Femur (tissue), 1 donor: ENCODE measurements at regions not wholly inside any gene's neighbourhood (a gene's known extent, or its start where the extent isn't known, plus 50 kb on each side); places are given as distances from the start of the nearest gene placed in this dataset.
"Not testable (repeated sequence)": the region's sequence is repeated elsewhere in the genome, so short reads cannot be mapped to it uniquely, and the experiment has no call there.

Experiments
- DNase-seq: peaks from one replicate; pipeline ENCODE4 v3.0.0-alpha.2; 2017

- DNase-seq, result no peak
Observed at GRCh38 chr6:14874975-14875480, 370.8 kb upstream of the JARID2 start.

GRCh38 chr6:14875481-14876063 is 370.3 kb upstream of the JARID2 start:
- DNase-seq, result no peak

GRCh38 chr6:14876778-14877613 is 368.9 kb upstream of the JARID2 start:
- DNase-seq, result peak; percentile 28

GRCh38 chr6:14877758-14878157 is 368.1 kb upstream of the JARID2 start:
- no peak for DNase-seq

- DNase-seq, result no peak
Observed at GRCh38 chr6:14880052-14880451, 365.8 kb upstream of the JARID2 start.

- DNase-seq, result no peak
Observed at GRCh38 chr6:14880677-14881076, 365.2 kb upstream of the JARID2 start.

GRCh38 chr6:14881398-14881797 is 364.5 kb upstream of the JARID2 start:
- DNase-seq, result no peak

- peak; percentile 42 for DNase-seq
Observed at GRCh38 chr6:14882394-14883026, 363.4 kb upstream of the JARID2 start.

- DNase-seq, result peak; percentile 35
Observed at GRCh38 chr6:14883921-14884320, 361.9 kb upstream of the JARID2 start.

- DNase-seq, result no peak
Observed at GRCh38 chr6:14885498-14885897, 360.4 kb upstream of the JARID2 start.

GRCh38 chr6:14887181-14887580 is 358.7 kb upstream of the JARID2 start:
- no peak for DNase-seq

GRCh38 chr6:14887986-14888574 is 357.8 kb upstream of the JARID2 start:
- DNase-seq, result no peak

GRCh38 chr6:14888575-14889000 is 357.3 kb upstream of the JARID2 start:
- DNase-seq, result no peak

- no peak for DNase-seq
Observed at GRCh38 chr6:14889188-14889587, 356.7 kb upstream of the JARID2 start.

GRCh38 chr6:14889611-14890593 is 356.0 kb upstream of the JARID2 start:
- DNase-seq, result no peak

- DNase-seq, result not testable (repeated sequence)
Observed at GRCh38 chr6:14891820-14892375, 354.0 kb upstream of the JARID2 start.

- no peak for DNase-seq
Observed at GRCh38 chr6:14894105-14894504, 351.8 kb upstream of the JARID2 start.

GRCh38 chr6:14896475-14896874 is 349.4 kb upstream of the JARID2 start:
- no peak for DNase-seq

- DNase-seq, result no peak
Observed at GRCh38 chr6:14897831-14898230, 348.0 kb upstream of the JARID2 start.

- DNase-seq, result not testable (repeated sequence)
Observed at GRCh38 chr6:14899441-14899840, 346.4 kb upstream of the JARID2 start.

- DNase-seq, result no peak
Observed at GRCh38 chr6:14900919-14901318, 344.9 kb upstream of the JARID2 start.
